ENCODE measurements at regions not wholly inside any gene's neighbourhood (a gene's known extent, or its start where the extent isn't known, plus 50 kb on each side); places are given as distances from the start of the nearest gene placed in this dataset.

DNA sequence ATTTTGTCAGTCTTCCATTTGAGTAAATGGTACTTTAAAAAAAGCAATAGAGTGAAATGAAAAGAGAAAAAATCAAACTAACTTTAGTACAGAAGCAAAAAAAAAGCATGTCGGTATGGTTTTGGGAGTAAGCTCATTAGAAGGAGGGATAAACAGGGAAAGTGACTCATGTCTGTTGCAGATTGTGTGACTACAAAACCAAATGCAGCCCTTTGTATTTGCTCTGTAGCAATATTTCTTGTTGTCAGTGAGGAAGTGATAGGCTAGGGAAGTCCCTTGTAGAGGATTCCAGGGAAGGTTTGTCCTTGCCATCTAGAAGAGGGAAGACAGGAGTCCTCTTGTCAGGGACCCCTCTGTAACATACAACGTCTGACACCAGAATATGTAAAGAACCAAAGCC is 150.5 kb upstream of the POU1F1 start:
- intact Hi-C loops (cut with DNase I), result no loop called here
- TF ChIP-seq, protein P1, sequence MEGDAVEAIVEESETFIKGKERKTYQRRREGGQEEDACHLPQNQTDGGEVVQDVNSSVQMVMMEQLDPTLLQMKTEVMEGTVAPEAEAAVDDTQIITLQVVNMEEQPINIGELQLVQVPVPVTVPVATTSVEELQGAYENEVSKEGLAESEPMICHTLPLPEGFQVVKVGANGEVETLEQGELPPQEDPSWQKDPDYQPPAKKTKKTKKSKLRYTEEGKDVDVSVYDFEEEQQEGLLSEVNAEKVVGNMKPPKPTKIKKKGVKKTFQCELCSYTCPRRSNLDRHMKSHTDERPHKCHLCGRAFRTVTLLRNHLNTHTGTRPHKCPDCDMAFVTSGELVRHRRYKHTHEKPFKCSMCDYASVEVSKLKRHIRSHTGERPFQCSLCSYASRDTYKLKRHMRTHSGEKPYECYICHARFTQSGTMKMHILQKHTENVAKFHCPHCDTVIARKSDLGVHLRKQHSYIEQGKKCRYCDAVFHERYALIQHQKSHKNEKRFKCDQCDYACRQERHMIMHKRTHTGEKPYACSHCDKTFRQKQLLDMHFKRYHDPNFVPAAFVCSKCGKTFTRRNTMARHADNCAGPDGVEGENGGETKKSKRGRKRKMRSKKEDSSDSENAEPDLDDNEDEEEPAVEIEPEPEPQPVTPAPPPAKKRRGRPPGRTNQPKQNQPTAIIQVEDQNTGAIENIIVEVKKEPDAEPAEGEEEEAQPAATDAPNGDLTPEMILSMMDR (IDR thresholded peaks at IDR 0.05), result no peak
- DNase-seq (no peak), ATAC-seq (no peak), FAIRE-seq (no peak)
- H3K4me3 ChIP-seq, result no peak overlapping the region
- no peaks in the 10 kb centered on the region for H3K4me1 ChIP-seq
- WGBS, 2 donors, result 36 to 38% methylated on average over 2 of the region's 2 CpGs
- no peak overlapping the region for H3K27ac ChIP-seq
- no peaks in the 10 kb centered on the region for H3K27me3 ChIP-seq
- H3K36me3 ChIP-seq, result no peaks in the 10 kb centered on the region
- H3K9me3 ChIP-seq, result no peaks in the 10 kb centered on the region

DNA sequence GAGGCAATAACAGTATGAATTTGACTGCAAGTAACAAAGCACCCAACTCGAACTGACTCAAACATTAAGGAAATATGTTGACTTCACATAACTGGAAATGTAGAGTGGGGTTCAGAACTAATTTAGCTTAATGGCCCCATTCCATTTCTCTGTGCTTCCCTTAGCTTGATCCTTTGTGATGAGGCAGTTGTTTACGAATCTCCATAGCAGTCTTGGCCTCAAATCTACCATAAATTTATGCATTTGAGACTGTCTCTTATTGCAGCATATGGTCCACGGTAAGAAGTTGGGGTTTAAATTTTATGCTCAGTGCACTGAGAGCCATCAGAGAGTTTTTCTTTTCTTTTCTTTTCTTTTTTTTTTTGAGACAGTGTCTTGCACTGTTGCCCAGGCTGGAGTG is 148.7 kb upstream of the POU1F1 start:
- DNase-seq (no peak), FAIRE-seq (no peak), ATAC-seq (no peak)
- Histone ChIP-seq H3K27ac (no peak overlapping the region), H3K27me3 (no peaks in the 10 kb centered on the region), H3K4me3 (no peak overlapping the region), H3K9me3 (no peaks in the 10 kb centered on the region), H3K36me3 (no peaks in the 10 kb centered on the region), H3K4me1 (no peaks in the 10 kb centered on the region)
- TF ChIP-seq, protein P1 (IDR thresholded peaks at IDR 0.05), result no peak
- intact Hi-C loops (cut with DNase I), result no loop called here
- WGBS, 2 donors, result 74 to 84% methylated on average over 3 of the region's 3 CpGs

DNA sequence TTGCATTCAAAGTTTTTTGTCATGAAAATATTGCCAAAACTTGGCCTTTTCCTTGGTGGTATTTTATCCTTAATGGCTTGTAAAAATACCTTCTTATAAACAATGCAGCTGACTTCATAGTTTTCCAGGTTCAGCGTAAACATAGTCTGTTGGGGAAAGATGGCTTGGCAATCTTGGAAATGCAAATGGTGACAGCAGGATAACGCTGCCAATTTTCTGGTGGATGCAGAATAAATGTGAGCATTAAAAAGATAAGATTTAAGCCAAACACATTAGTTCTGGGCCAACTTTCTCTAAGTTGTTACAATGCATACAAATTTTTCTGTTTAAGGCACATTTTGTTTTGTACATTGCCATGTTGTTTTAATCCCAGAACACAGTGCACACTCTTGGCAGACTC is 147.0 kb upstream of the POU1F1 start:
- Histone ChIP-seq H3K27ac (no peak overlapping the region), H3K4me3 (no peak overlapping the region), H3K36me3 (no peaks in the 10 kb centered on the region), H3K27me3 (no peaks in the 10 kb centered on the region), H3K9me3 (no peaks in the 10 kb centered on the region), H3K4me1 (no peaks in the 10 kb centered on the region)
- ATAC-seq (no peak), DNase-seq (no peak), FAIRE-seq (no peak)
- intact Hi-C loops (cut with DNase I), result no loop called here
- TF ChIP-seq, protein P1 (IDR thresholded peaks at IDR 0.05), result no peak
- WGBS, 2 donors, result 83% methylated on average over 2 of the region's 2 CpGs

DNA sequence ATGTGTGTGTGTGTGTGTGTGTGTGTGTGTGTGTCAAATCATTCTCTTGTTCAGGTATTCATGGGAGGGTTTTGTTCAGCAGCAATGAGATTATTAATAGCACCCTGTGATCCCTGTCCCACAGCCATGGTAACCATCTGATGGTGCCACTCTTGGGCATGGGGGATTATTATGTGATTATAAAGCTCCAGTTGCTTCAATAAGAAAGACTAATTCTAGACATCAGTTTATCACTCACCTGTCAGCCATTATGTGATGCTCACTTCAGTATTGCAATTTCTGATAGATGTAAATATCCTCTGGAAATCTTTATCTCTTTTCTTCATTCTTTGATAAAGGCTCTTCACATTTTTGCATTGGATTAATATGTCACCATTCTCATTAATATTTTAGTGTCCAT is 145.9 kb upstream of the POU1F1 start:
- Histone ChIP-seq H3K36me3 (no peaks in the 10 kb centered on the region), H3K4me3 (no peak overlapping the region), H3K9me3 (no peaks in the 10 kb centered on the region), H3K27ac (no peak overlapping the region), H3K27me3 (no peaks in the 10 kb centered on the region), H3K4me1 (no peaks in the 10 kb centered on the region)
- no peak for ATAC-seq
- intact Hi-C loops (cut with DNase I), result no loop called here
- no peak for DNase-seq
- FAIRE-seq, result no peak
- TF ChIP-seq, protein P1 (IDR thresholded peaks at IDR 0.05), result no peak

DNA sequence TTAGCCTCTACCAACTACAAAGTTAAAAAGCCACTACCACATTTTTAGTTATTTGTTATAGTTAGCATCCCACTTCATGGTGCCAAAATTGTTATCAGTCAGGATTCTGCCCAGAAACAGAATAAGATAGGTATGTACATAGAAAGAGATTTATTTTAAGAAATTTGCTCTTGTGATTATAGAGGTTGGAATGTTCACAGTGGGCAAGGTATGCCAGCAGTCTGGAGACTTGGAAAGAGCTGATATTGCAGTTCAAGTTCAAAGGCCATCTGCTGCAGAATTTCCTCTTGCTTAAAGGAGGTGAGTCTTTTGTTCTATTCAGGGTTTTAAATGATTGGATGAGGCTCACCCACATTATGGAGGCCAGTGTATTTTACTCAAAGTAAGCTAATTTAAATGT is 143.8 kb upstream of the POU1F1 start:
- intact Hi-C loops (cut with DNase I), result no loop called here
- Histone ChIP-seq H3K9me3 (no peaks in the 10 kb centered on the region), H3K27me3 (no peaks in the 10 kb centered on the region), H3K36me3 (no peaks in the 10 kb centered on the region), H3K4me1 (no peaks in the 10 kb centered on the region), H3K4me3 (no peak overlapping the region), H3K27ac (no peak overlapping the region)
- ATAC-seq, result no peak
- TF ChIP-seq, protein P1 (IDR thresholded peaks at IDR 0.05), result no peak
- no peak for FAIRE-seq
- DNase-seq, result no peak

All from pancreas (tissue), 10 donors.